Mucosa of descending colon (tissue), 3 donors: ENCODE measurements at regions not wholly inside any gene's neighbourhood (a gene's known extent, or its start where the extent isn't known, plus 50 kb on each side); places are given as distances from the start of the nearest gene placed in this dataset.

Experiments
- ATAC-seq: fragments of 200-7000 bp; cut with Tn5 transposase; one replicate; pipeline ENCODE4 v1.9.1; 2020; ENCODE audit warnings: mild to moderate bottlenecking, moderate library complexity
- DNase-seq, 3 donors: peaks; one replicate each; pipeline ENCODE4 v3.0.0-alpha.2; 2020
- H3K36me3 ChIP-seq: fragments of 200-600 bp; one replicate; pipeline ENCODE4 v1.8.0; 2021; ENCODE audit warnings: low read depth, mild to moderate bottlenecking
- H3K4me1 ChIP-seq: fragments of 200-600 bp; one replicate; pipeline ENCODE4 v1.8.0; 2021; ENCODE audit warnings: low read depth, mild to moderate bottlenecking
- H3K4me3 ChIP-seq: fragments of 200-600 bp; one replicate; pipeline ENCODE4 v1.8.0; 2021; ENCODE audit warnings: mild to moderate bottlenecking
- H3K9me3 ChIP-seq: fragments of 200-600 bp; one replicate; pipeline ENCODE4 v1.8.0; 2021; ENCODE audit warnings: mild to moderate bottlenecking
- CTCF ChIP-seq: fragments of 200-600 bp; IDR thresholded peaks from one replicate; pipeline ENCODE4 v1.8.0; 2022; ENCODE audit warnings: antibody characterized with exemption, mild to moderate bottlenecking
- intact Hi-C, 2 donors: fragments of 100-400 bp; cut with DNase I in 1 of 2; cut with micrococcal nuclease in 1 of 2; formaldehyde crosslinking; loops; one replicate each; pipeline versions ENCODE4 v1.11.0 to v1.11.1; 2022; cut with DNase I, micrococcal nuclease
- donor health status: DM: no; HTN: no; CAD: no; lungs with moderate emphysema.
- donor health status: DM: no; HTN: no; CAD: no.
- donor health status: DM: no; HTN: yes; CAD: no.

GRCh38 chr15:53102483-53102882, 312.3 kb upstream of the ONECUT1 start:
- no peak for TF ChIP-seq CTCF
- ATAC-seq (no peak), DNase-seq (no peak)
- intact Hi-C loops = no loop called here
- Histone ChIP-seq H3K4me3 (no peak overlapping the region), H3K4me1 (no peaks in the 10 kb centered on the region), H3K9me3 (no peaks in the 10 kb centered on the region), H3K36me3 (no peaks in the 10 kb centered on the region)

- no peak for ATAC-seq
- intact Hi-C loops = no loop called here
- DNase-seq = no peak
- Histone ChIP-seq H3K4me1 (no peaks in the 10 kb centered on the region), H3K4me3 (no peak overlapping the region), H3K36me3 (no peaks in the 10 kb centered on the region), H3K9me3 (no peaks in the 10 kb centered on the region)
- TF ChIP-seq CTCF = no peak
Measured at GRCh38 chr15:53080484-53080883, 290.3 kb upstream of the ONECUT1 start.

- no peak for TF ChIP-seq CTCF
- intact Hi-C loops = no loop called here
- DNase-seq (no peak), ATAC-seq (no peak)
- Histone ChIP-seq H3K4me3 (no peak overlapping the region), H3K36me3 (no peaks in the 10 kb centered on the region), H3K9me3 (no peaks in the 10 kb centered on the region), H3K4me1 (no peaks in the 10 kb centered on the region)
Measured at GRCh38 chr15:53074221-53074620, 284.1 kb upstream of the ONECUT1 start.

- Histone ChIP-seq H3K4me1 (no peaks in the 10 kb centered on the region), H3K4me3 (no peak overlapping the region), H3K9me3 (no peaks in the 10 kb centered on the region), H3K36me3 (no peaks in the 10 kb centered on the region)
- intact Hi-C loops = no loop called here
- no peak for TF ChIP-seq CTCF
- DNase-seq (peak; percentile 31 to 83 (median 37)), ATAC-seq (peak; percentile 96)
Measured at GRCh38 chr15:53072077-53072476, 281.9 kb upstream of the ONECUT1 start.

GRCh38 chr15:53068636-53069035, 278.5 kb upstream of the ONECUT1 start:
- Histone ChIP-seq H3K36me3 (no peaks in the 10 kb centered on the region), H3K4me1 (no peaks in the 10 kb centered on the region), H3K9me3 (no peaks in the 10 kb centered on the region), H3K4me3 (no peak overlapping the region)
- ATAC-seq (no peak), DNase-seq (no peak)
- intact Hi-C loops = no loop called here
- TF ChIP-seq CTCF = no peak
